GM19025 (cell line): ENCODE measurements at regions not wholly inside any gene's neighbourhood (a gene's known extent, or its start where the extent isn't known, plus 50 kb on each side); places are given as distances from the start of the nearest gene placed in this dataset.

Experiments
- ATAC-seq: cut with Tn5 transposase; IDR thresholded peaks from one replicate; pipeline ENCODE4 v1.9.1; 2021; ENCODE audit warnings: mild to moderate bottlenecking, low read depth, moderate library complexity; ENCODE audit not compliant: unreplicated experiment

DNA sequence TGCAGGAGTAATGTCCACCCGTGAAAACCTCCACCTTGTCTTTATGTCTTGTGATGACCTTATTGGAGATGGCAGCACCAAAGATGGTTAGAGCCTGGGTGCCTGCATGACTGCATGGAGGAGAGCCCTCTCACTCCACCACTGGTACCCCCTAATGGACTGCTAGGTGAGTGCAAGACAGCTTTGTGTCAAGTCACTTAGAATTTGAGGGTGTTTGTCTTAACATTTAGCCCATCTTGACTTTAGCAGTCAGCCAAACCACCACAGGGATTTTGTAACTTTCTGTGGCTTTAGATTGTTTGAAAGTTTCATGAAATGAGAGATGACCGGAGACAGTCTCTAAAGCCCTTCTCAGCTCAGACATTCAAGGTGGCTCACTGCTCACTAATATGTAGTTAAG, 232.9 kb upstream of the NCAM1 start:
- ATAC-seq, result no peak

- no peak for ATAC-seq
These were observed 232.5 kb upstream of the NCAM1 start for GRCh38 chr11:112728716-112729115.

GRCh38 chr11:112730591-112730990, 230.6 kb upstream of the NCAM1 start:
- ATAC-seq, result no peak

DNA sequence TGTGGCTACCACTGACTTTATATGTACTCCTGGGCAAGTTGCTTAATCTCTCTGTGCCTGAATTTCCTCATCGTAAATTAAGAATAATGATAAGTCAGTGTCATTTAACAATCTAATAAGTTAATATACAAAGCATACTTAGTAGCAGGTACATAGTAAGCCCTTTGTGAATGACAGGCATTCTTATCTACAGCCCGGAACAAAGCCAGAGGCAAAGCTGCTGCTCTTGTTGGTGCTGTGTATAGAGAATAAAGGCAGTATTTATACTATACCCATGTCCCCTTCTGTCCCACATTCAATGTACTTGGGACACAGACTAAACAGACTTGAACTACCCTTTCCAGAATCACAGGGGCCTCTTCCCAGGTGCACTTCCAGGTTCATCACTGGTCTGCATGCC, 229.7 kb upstream of the NCAM1 start:
- no peak for ATAC-seq

GRCh38 chr11:112732031-112732430, 229.2 kb upstream of the NCAM1 start:
- no peak for ATAC-seq

- ATAC-seq, result no peak
These were observed 227.0 kb upstream of the NCAM1 start for GRCh38 chr11:112734207-112734606.

DNA sequence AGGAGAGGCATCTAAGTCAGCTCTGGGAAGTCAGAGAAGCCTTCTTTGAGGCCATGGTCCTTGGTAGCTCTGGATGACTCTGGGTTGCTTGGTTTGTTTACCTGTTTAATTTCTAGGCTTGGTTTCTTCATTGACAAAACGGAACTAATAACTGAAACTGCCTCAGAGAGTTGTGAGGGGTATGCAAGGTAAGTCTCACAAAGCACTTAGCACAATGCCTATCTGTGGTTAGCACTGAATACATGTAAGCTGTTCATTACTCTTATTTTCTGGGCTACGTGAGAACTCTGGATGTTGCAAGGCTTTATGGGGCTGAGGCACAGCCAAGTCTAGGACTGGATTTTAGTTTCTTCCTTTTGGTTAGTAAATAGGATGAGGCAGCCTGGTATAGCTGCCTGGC, 225.8 kb upstream of the NCAM1 start:
- ATAC-seq, result no peak

DNA sequence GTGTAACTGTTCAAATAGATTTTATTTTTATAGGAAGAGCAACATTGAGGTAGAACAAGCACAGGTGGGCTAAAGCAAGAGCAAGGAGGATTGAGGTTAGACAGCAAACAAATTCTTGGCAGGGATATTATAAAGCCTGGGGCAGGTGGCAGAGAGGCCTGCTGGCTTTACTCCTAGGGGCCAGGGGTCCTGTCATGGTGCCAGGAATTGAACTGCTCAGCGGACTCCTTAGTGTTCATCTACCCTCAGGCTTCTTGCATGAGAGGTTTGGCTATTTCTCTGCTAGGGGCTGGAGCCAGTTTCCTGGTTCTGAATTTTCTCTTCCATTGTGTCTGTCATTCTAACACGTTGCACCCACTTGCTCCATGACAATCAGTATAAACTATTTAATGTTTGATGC, 217.2 kb upstream of the NCAM1 start:
- no peak for ATAC-seq

GRCh38 chr11:112745973-112746372, 215.2 kb upstream of the NCAM1 start:
- ATAC-seq, result no peak

GRCh38 chr11:112748252-112748651, 213.0 kb upstream of the NCAM1 start:
- ATAC-seq, result no peak

- no peak for ATAC-seq
These were observed 212.3 kb upstream of the NCAM1 start for GRCh38 chr11:112748713-112749543.

- ATAC-seq, result no peak
These were observed 209.9 kb upstream of the NCAM1 start for GRCh38 chr11:112751329-112751728.

DNA sequence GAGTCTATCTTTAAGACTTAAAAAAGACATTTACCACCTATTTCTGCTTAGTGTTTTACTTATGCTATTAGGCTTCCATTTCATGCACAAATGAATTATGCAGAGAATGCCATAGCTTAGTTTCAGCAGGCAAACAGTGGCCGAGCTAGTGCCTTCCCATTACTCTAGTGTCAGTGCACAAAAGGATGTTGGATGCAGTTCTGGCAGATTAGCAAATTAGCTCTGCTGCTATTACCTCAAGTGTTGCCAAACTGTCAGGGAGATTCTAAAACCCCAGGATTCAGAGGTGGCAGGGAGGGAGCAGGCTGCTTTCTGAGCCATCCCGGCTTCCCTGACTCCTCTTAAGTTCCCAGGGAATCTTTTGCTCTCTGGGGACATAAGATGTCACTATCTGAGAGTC, 209.4 kb upstream of the NCAM1 start:
- no peak for ATAC-seq

DNA sequence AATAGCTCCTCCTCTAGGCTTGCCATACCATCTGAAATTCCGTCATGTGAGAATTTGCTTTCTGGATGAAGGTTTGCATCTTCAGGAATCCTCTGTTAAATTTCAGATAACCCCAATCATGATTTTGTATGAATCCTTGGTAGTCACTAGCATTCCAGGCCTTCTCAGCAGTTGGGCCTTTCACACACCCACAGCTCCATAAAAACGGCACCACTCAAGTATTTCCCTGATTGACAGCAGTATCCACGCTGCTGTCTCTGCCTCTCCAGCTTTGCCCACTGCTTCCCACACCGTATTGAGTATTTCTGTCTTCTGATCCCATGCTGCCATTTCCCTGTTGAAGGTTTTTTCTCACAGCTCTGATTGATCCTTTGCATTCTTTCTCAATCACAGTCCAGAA, 208.7 kb upstream of the NCAM1 start:
- ATAC-seq, result no peak

DNA sequence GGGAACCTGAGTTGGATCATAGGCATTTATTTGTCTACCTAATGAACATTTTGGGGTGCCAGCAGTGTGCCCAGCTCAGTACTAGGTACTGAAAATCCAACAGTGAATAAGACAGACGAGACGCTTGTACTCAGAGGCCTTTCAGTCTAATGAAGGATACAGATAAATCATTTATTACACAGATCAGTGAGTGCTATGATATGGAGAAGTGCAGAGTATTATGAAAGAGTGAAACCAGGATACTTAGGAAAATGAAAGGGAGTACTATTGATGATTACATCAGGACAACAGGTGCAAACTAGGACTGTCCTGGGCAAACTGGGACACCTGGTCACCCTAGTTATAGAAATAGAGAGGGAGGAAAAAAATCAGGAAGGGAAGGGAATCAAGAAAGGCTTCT, 207.5 kb upstream of the NCAM1 start:
- ATAC-seq, result no peak

DNA sequence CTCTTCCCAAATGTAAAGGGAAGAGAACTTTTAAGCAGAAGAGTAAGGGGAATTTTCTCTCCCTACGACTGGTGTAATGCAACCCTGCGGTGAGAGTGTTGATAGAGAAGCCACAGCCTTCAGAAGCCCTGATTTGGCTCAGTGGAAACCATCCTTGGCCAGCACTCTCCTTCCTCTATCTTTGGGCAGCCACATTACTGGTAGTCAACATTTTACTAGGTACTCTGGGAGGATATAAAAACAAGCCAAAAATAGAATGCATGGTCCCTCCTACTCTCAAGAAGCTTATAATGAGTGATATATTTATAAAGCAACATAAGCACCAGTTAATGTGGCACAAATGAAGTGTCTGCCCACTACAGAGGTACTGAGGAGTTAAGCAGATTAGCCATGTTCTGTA, 201.8 kb upstream of the NCAM1 start:
- ATAC-seq, result no peak

DNA sequence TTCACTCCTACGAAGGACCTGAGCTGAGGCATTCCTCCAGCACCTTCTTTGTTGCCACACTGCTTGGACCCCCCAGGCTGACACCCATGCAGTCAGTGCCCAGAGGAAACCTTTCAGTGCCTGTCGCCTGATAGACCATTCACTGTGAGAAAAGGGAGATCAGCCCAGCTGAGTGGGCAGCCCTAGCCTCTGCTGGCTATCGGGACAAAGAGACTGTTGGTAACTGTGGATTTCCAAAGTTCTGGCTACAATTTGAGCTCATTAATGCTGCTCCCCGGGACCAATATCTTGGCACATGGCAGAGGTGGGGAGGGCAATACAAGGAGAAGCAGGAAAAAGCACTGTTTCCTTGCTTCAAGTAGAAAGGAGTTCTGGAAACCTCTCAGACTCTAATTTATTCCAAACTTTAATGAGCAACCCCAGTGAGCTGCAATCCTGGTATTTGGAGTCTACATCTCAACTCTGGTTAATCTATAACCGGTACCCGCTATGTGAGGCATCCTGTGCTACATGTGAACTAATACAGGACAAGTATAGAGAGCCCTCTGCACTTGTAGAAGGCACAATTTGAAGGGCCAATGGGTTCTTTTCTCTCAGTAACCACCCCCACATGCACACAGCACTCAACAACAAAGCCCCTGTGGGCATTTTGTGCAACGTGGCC, 200.7 kb upstream of the NCAM1 start:
- no peak for ATAC-seq

- no peak for ATAC-seq
These were observed 199.1 kb upstream of the NCAM1 start for GRCh38 chr11:112761911-112762706.

GRCh38 chr11:112762707-112763090, 198.5 kb upstream of the NCAM1 start:
- ATAC-seq, result no peak

- ATAC-seq, result no peak
These were observed 195.9 kb upstream of the NCAM1 start for GRCh38 chr11:112765337-112765736.

DNA sequence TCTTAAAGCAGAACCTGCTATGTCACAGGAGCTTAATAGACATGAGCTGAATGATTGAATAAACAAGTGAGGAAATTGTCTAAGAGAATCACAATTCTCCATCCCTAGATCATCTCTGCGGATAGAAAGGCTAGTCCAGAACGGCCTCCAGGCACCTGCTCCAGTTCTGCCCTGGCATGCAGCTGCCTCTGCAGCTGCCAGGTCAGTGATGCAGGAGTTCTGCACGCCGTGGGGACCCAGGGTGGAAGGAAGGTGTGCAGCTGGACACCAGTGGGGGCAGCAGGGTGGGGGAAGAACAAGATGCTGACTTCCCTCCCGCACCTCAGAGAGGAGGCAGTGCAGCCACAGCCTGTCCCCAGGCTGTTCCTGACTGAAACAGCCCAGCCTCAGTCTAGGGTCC, 192.1 kb upstream of the NCAM1 start:
- ATAC-seq, result no peak
